HepG2 (cell line): ENCODE measurements at regions not wholly inside any gene's neighbourhood (a gene's known extent, or its start where the extent isn't known, plus 50 kb on each side); places are given as distances from the start of the nearest gene placed in this dataset.
A peak's percentile ranks its signal among the peaks of the same experiment; 100 is the strongest.

Experiments used
- ATAC-seq: fragments of 200-7000 bp; cut with Tn5 transposase; 3 replicates; pipeline ENCODE4 v1.9.1; 2020; ENCODE audit warnings: mild to moderate bottlenecking, moderate library complexity
- BruUV-seq: library from RNA; stranded (reverse); fragments of 400-500 nt; replicated peaks from 2 replicates; lab custom pipeline; 2021; lab: Mats Ljungman, UMichigan
- CTCF ChIA-PET: fragments of 300-600 bp; formaldehyde crosslinking; extraction: SDS; loops from one replicate; lab custom pipeline; 2021; ENCODE audit warnings: low total read pairs, inconsistent platforms, low intra/inter-chr PET ratio; lab: Yijun Ruan, JAX
- POLR2A ChIA-PET: fragments of 350-600 bp; sonication (Branson Sonifier 250); formaldehyde crosslinking; loops from one replicate; lab custom pipeline; 2020; ENCODE audit warnings: antibody characterized with exemption, inconsistent platforms; lab: Yijun Ruan, JAX
- DNase-seq: peaks from one replicate; pipeline ENCODE4 v3.0.0-alpha.2; 2015; ENCODE audit warnings: low spot score
- FAIRE-seq: peaks from 3 replicates; lab custom pipeline; 2011; peaks lifted over from hg19 to GRCh38; lab: Jason Lieb, UNC
- H2AFZ ChIP-seq: one replicate; pipeline ENCODE4 v1.6.1; 2011; ENCODE audit warnings: low read length, inconsistent platforms
- H3K27ac ChIP-seq: fragments of 300-600 bp; 3 replicates; pipeline ENCODE4 v1.8.0; 2011; ENCODE audit warnings: mixed run types, mild to moderate bottlenecking, mixed read lengths, low read length, inconsistent platforms; ENCODE audit not compliant: insufficient read depth; ENCODE audit errors: extremely low read length
- H3K27me3 ChIP-seq, 2 experiments: fragments of 200-600 bp in 1 of 2; 2 replicates in 1 of 2; 3 replicates in 1 of 2; pipeline versions ENCODE4 v1.6.0 to v1.8.0; 2011; ENCODE audit warnings: low read length in 2 of 2, mild to moderate bottlenecking in 2 of 2, moderate library complexity in 2 of 2, inconsistent platforms in 1 of 2; ENCODE audit not compliant: insufficient read depth in 2 of 2, control insufficient read depth in 1 of 2
- H3K36me3 ChIP-seq, 2 experiments: fragments of 200-600 bp in 1 of 2; replicated peaks in 1 of 2; 2 replicates in 1 of 2; 3 replicates in 1 of 2; pipeline versions ENCODE4 v1.5.1 to v1.8.0; 2011; ENCODE audit warnings: low read length in 2 of 2, inconsistent platforms in 1 of 2; ENCODE audit not compliant: insufficient read depth in 2 of 2, control insufficient read depth in 1 of 2
- H3K4me1 ChIP-seq: 2 replicates; pipeline ENCODE4 v1.5.1; 2012; ENCODE audit warnings: low read length, inconsistent platforms; ENCODE audit not compliant: insufficient read depth
- H3K4me2 ChIP-seq: 2 replicates; pipeline ENCODE4 v1.6.0; 2011; ENCODE audit warnings: low read depth, low read length, inconsistent platforms
- H3K4me3 ChIP-seq, 3 experiments: fragments of 200-600 bp in 1 of 3; sonication (generic), shearing (Covaris generic) in 1 of 3; replicated peaks in 1 of 3; 2 replicates each; pipeline ENCODE4 v1.5.1; 2011 to 2016; ENCODE audit warnings: low read length in 3 of 3, inconsistent platforms in 2 of 3, low read depth in 2 of 3, mild to moderate bottlenecking in 2 of 3, control low read depth in 1 of 3, mixed read lengths in 1 of 3; ENCODE audit not compliant: insufficient read depth in 1 of 3
- H3K79me2 ChIP-seq: one replicate; pipeline ENCODE4 v1.6.1; 2011; ENCODE audit warnings: low read length, inconsistent platforms; ENCODE audit not compliant: insufficient read depth
- H3K9ac ChIP-seq: 2 replicates; pipeline ENCODE4 v1.6.0; 2011; ENCODE audit warnings: mild to moderate bottlenecking, low read depth, low read length, inconsistent platforms; ENCODE audit not compliant: insufficient read depth
- H3K9me3 ChIP-seq: 2 replicates; pipeline ENCODE4 v1.5.1; 2012; ENCODE audit warnings: mild to moderate bottlenecking, low read length
- H4K20me1 ChIP-seq: 2 replicates; pipeline ENCODE4 v1.6.0; 2011; ENCODE audit warnings: inconsistent platforms, mild to moderate bottlenecking, low read length, moderate library complexity; ENCODE audit not compliant: insufficient read depth
- ADNP ChIP-seq: sonication (generic); formaldehyde crosslinking; IDR thresholded peaks from 2 replicates; pipeline ENCODE4 v1.4.0; 2020; ENCODE audit warnings: missing genetic modification reagents
- FOSL2 ChIP-seq: sonication (generic); formaldehyde crosslinking; IDR thresholded peaks from 2 replicates; pipeline ENCODE4 v1.4.0; 2020; ENCODE audit warnings: missing genetic modification reagents
- FOXP4 ChIP-seq: sonication (generic); formaldehyde crosslinking; IDR thresholded peaks from 2 replicates; pipeline ENCODE4 v1.4.0; 2020; ENCODE audit warnings: missing genetic modification reagents
- KMT2A ChIP-seq: sonication (generic); formaldehyde crosslinking; IDR thresholded peaks from 2 replicates; pipeline ENCODE4 v1.4.0; 2020; ENCODE audit warnings: missing genetic modification reagents
- MAZ ChIP-seq, 2 experiments: sonication (generic) in 1 of 2; formaldehyde crosslinking in 1 of 2; IDR thresholded peaks; 2 replicates each; pipeline versions ENCODE4 v1.5.0 to v1.6.1; 2012 to 2020; ENCODE audit warnings: low read depth in 2 of 2, mild to moderate bottlenecking in 2 of 2, borderline replicate concordance in 1 of 2, improper control_type of control experiment in 1 of 2, low read length in 1 of 2, missing genetic modification reagents in 1 of 2, moderate library complexity in 1 of 2
- RCOR2 ChIP-seq: IDR thresholded peaks from 2 replicates; pipeline ENCODE4 v1.6.1; 2016; ENCODE audit warnings: missing biosample characterization, missing genetic modification reagents
- SALL1 ChIP-seq: sonication (generic); formaldehyde crosslinking; IDR thresholded peaks from 2 replicates; pipeline ENCODE4 v1.8.0; 2022; ENCODE audit warnings: mild to moderate bottlenecking, missing genetic modification reagents
- SP4 ChIP-seq: sonication (generic); formaldehyde crosslinking; IDR thresholded peaks from 2 replicates; pipeline ENCODE4 v1.8.1; 2023; ENCODE audit warnings: mild to moderate bottlenecking, missing genetic modification reagents
- TEAD3 ChIP-seq: optimal IDR thresholded peaks from 2 replicates; pipeline ENCODE3; 2016; ENCODE audit warnings: borderline replicate concordance
- THRA ChIP-seq: sonication (generic); formaldehyde crosslinking; IDR thresholded peaks from 2 replicates; pipeline ENCODE4 v1.4.0; 2020; ENCODE audit warnings: missing genetic modification reagents, borderline replicate concordance
- ZBED4 ChIP-seq: sonication (generic); formaldehyde crosslinking; IDR thresholded peaks from 2 replicates; pipeline ENCODE4 v1.4.0; 2020; ENCODE audit warnings: missing genetic modification reagents, borderline replicate concordance
- ZMYM3 ChIP-seq: sonication (generic); formaldehyde crosslinking; IDR thresholded peaks from 2 replicates; pipeline ENCODE4 v1.5.1; 2020; ENCODE audit warnings: mild to moderate bottlenecking, missing genetic modification reagents
- ZNF143 ChIP-seq: sonication (generic); formaldehyde crosslinking; IDR thresholded peaks from 2 replicates; pipeline ENCODE4 v1.4.0; 2020; ENCODE audit warnings: missing genetic modification reagents
- ZNF3 ChIP-seq: IDR thresholded peaks from 2 replicates; pipeline ENCODE4 v1.7.0; 2017; ENCODE audit warnings: inconsistent platforms
- ZNF788 ChIP-seq: sonication (generic); formaldehyde crosslinking; IDR thresholded peaks from 2 replicates; pipeline ENCODE4 v1.5.0; 2020; ENCODE audit warnings: mild to moderate bottlenecking, missing genetic modification reagents, borderline replicate concordance
- ZSCAN9 ChIP-seq: IDR thresholded peaks from 2 replicates; pipeline ENCODE4 v1.6.1; 2016; ENCODE audit warnings: borderline replicate concordance
- WGBS: methylation state at CpG from one replicate; pipeline ENCODE4 v1.1.6; 2017; ENCODE audit warnings: low lambda C conversion rate; 5-methylcytosine and 5-hydroxymethylcytosine counted together
- in situ Hi-C: cut with HindIII; loops from 2 replicates; pipeline ENCODE4 v1.10.0; 2017; ENCODE audit warnings: low pct_unique_long_range_greater_than_20kb; ENCODE audit not compliant: extremely low pct_ligation_motif_present
- intact Hi-C: fragments of 100-400 bp; cut with micrococcal nuclease; formaldehyde crosslinking; loops from one replicate; pipeline ENCODE4 v1.10.0; 2022; ENCODE audit not compliant: unreplicated experiment

GRCh38 chr7:101702362-101702850 is 73.3 kb upstream of the MYL10 start:
- intact Hi-C loops (no loop called here), in situ Hi-C loops (no loop called here)
- Histone ChIP-seq H3K9ac (no peak overlapping the region), H3K4me1 (peaks cover 51% of the 10 kb centered on the region), H3K4me2 (peak overlapping the region; percentile 44), H4K20me1 (no peaks in the 10 kb centered on the region), H3K27ac (no peak overlapping the region), H3K4me3 (no peak overlapping the region), H3K9me3 (no peaks in the 10 kb centered on the region), H2AFZ (no peak overlapping the region), H3K27me3 (peaks cover 5 to 21% of the 10 kb centered on the region in 2 experiments; a peak in 4 of 5 replicates), H3K79me2 (no peaks in the 10 kb centered on the region), H3K36me3 (no peaks in the 10 kb centered on the region)
- peak; percentile 80 for ATAC-seq
- peak; percentile 74 for FAIRE-seq
- WGBS = 7% methylated on average over 12 of the region's 13 CpGs
- no TSS peak for BruUV-seq
- CTCF ChIA-PET = no interaction called here
- POLR2A ChIA-PET = no interaction called here
- peak; percentile 56 for DNase-seq
- TF ChIP-seq SP4 (no peak), ZMYM3 (CRISPR knock-in tag) (peak; percentile 90), ZBED4 (CRISPR knock-in tag) (peak; percentile 23; the same call in 1 of the 2 replicates), ZNF788 (CRISPR knock-in tag) (peak; percentile 28; the same call in 1 of the 2 replicates), THRA (CRISPR knock-in tag) (no peak), RCOR2 (CRISPR knock-in tag) (peak; percentile 69; the same call in 1 of the 2 replicates), FOSL2 (0 out of 2 replicates have a peak, but pooled peaks have one; percentile 7), KMT2A (CRISPR knock-in tag) (no peak), SALL1 (CRISPR knock-in tag) (0 out of 2 replicates have a peak, but pooled peaks have one; percentile 11), MAZ (IDR thresholded peaks at IDR 0.05; ENCODE audit: borderline replicate concordance, low read depth, low read length) (0 out of 2 replicates have a peak, but pooled peaks have one; percentile 21), MAZ (CRISPR knock-in tag; IDR thresholded peaks at IDR 0.05; ENCODE audit: low read depth) (no peak), ZSCAN9 (no peak), ZNF3 (CRISPR knock-in tag) (peak; percentile 83), TEAD3 (CRISPR knock-in tag) (peak; percentile 50), ADNP (0 out of 2 replicates have a peak, but pooled peaks have one; percentile 12), ZNF143 (no peak), FOXP4 (peak; percentile 29; the same call in 1 of the 2 replicates)
